Esophagus muscularis mucosa (tissue), 4 donors: ENCODE measurements at regions not wholly inside any gene's neighbourhood (a gene's known extent, or its start where the extent isn't known, plus 50 kb on each side); places are given as distances from the start of the nearest gene placed in this dataset.

ENCODE experiments used
- DNase-seq: peaks from one replicate; pipeline ENCODE4 v3.0.0-alpha.2; 2017; ENCODE audit errors: extremely low spot score
- H3K27ac ChIP-seq, 4 donors: fragments of 200-600 bp; sonication (generic); replicated peaks in 1 of 4; 1 replicate in 3 of 4; 2 replicates in 1 of 4; pipeline ENCODE4 v1.5.1; 2016 to 2019; ENCODE audit warnings: mild to moderate bottlenecking in 1 of 4
- H3K27me3 ChIP-seq, 4 donors: fragments of 200-600 bp; sonication (generic); one replicate each; pipeline versions ENCODE4 v1.5.1 to v1.6.0; 2016 to 2019
- H3K36me3 ChIP-seq, 4 donors: fragments of 200-600 bp; sonication (generic); one replicate each; pipeline ENCODE4 v1.5.1; 2016 to 2019
- H3K4me1 ChIP-seq, 4 donors: fragments of 200-600 bp; sonication (generic); one replicate each; pipeline ENCODE4 v1.5.1; 2016 to 2019
- H3K4me3 ChIP-seq, 4 donors: fragments of 200-600 bp; sonication (generic); 1 replicate in 2 of 4; 2 replicates in 2 of 4; pipeline ENCODE4 v1.5.1; 2016 to 2019; ENCODE audit warnings: mild to moderate bottlenecking in 4 of 4, moderate library complexity in 1 of 4
- H3K9me3 ChIP-seq, 4 donors: fragments of 200-600 bp; sonication (generic); 1 replicate in 3 of 4; 2 replicates in 1 of 4; pipeline ENCODE4 v1.5.1; 2016 to 2019
- EP300 ChIP-seq: sonication (generic); formaldehyde crosslinking; IDR thresholded peaks from one replicate; pipeline ENCODE4 v1.6.1; 2017; ENCODE audit warnings: antibody characterized with exemption
- POLR2A ChIP-seq: fragments of 450-650 bp; IDR thresholded peaks from one replicate; pipeline ENCODE4 v1.6.1; 2017; ENCODE audit warnings: antibody characterized with exemption, moderate library complexity, mild to moderate bottlenecking, low read depth
- POLR2AphosphoS5 ChIP-seq, 2 donors: sonication (generic); formaldehyde crosslinking; IDR thresholded peaks; one replicate each; pipeline ENCODE4 v1.6.1; 2017; ENCODE audit warnings: antibody characterized with exemption in 2 of 2
- WGBS: methylation state at CpG from one replicate; pipeline ENCODE4 v1.1.5; 2018; 5-methylcytosine and 5-hydroxymethylcytosine counted together
- intact Hi-C: fragments of 100-400 bp; cut with DNase I; formaldehyde crosslinking; loops from one replicate; pipeline ENCODE4 v1.15.1; 2023
- TF ChIP-seq, protein P1 (sequence below), 3 experiments: fragments of 200-600 bp in 2 of 3; fragments of 450-650 bp in 1 of 3; sonication (generic) in 2 of 3; IDR thresholded peaks; one replicate each; pipeline ENCODE4 v1.5.1; 2017 to 2019; ENCODE audit warnings: antibody characterized with exemption in 3 of 3, mild to moderate bottlenecking in 2 of 3, moderate library complexity in 1 of 3

GRCh38 chr7:426510-426909, 93.1 kb downstream of the PDGFA start:
- H3K4me3 ChIP-seq = no peak overlapping the region
- intact Hi-C loops = no loop called here
- no peak for DNase-seq
- 84% methylated on average over 9 of the region's 12 CpGs for WGBS
- peaks cover 6 to 26% (median 16%) of the 10 kb centered on the region in 4 donors for H3K4me1 ChIP-seq
- no peak overlapping the region for H3K27ac ChIP-seq
- H3K36me3 ChIP-seq = no peaks in the 10 kb centered on the region
- peaks cover 0 to 36% (median 0%) of the 10 kb centered on the region in 4 donors for H3K27me3 ChIP-seq
- H3K9me3 ChIP-seq = no peaks in the 10 kb centered on the region
- no peak for TF ChIP-seq POLR2AphosphoS5 (IDR thresholded peaks at IDR 0.05)
- no peak for TF ChIP-seq POLR2A
- TF ChIP-seq EP300 = no peak
- TF ChIP-seq, protein P1, sequence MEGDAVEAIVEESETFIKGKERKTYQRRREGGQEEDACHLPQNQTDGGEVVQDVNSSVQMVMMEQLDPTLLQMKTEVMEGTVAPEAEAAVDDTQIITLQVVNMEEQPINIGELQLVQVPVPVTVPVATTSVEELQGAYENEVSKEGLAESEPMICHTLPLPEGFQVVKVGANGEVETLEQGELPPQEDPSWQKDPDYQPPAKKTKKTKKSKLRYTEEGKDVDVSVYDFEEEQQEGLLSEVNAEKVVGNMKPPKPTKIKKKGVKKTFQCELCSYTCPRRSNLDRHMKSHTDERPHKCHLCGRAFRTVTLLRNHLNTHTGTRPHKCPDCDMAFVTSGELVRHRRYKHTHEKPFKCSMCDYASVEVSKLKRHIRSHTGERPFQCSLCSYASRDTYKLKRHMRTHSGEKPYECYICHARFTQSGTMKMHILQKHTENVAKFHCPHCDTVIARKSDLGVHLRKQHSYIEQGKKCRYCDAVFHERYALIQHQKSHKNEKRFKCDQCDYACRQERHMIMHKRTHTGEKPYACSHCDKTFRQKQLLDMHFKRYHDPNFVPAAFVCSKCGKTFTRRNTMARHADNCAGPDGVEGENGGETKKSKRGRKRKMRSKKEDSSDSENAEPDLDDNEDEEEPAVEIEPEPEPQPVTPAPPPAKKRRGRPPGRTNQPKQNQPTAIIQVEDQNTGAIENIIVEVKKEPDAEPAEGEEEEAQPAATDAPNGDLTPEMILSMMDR (IDR thresholded peaks at IDR 0.05) = no peak

DNA sequence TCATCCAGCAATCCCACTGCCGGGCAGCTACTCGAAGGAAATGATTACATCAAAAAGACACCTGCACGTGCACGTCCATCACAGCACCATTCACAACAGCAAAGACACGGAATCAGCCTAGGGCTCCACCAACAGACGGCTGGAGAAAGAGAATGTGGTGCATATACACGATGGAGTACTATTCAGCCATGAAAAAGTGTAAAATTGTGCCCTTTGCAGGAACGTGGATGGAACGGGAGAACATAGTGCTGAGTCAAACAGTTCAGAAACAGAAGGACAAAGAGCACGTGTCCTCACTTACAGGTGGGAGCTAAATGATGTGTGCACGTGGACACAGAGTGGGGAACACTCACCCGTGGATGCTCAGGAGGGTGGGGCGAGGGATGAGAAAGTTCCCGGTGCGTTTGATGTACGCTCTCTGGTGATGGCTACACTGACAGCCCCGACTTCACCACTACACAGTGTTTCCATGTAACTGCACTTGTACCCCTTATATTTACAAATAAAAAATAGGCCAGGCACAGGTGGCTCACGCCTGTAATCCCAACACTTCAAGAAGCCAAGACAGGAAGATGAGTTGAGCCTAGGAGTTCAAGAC, 92.0 kb downstream of the PDGFA start:
- DNase-seq = no peak
- no peak overlapping the region for H3K27ac ChIP-seq
- intact Hi-C loops = no loop called here
- no peaks in the 10 kb centered on the region for H3K9me3 ChIP-seq
- H3K27me3 ChIP-seq = peaks cover 0 to 29% (median 0%) of the 10 kb centered on the region in 4 donors
- peaks cover 6 to 26% (median 16%) of the 10 kb centered on the region in 4 donors for H3K4me1 ChIP-seq
- H3K4me3 ChIP-seq = no peak overlapping the region
- 93% methylated on average over 18 of the region's 18 CpGs for WGBS
- TF ChIP-seq POLR2A = no peak
- no peak for TF ChIP-seq EP300
- TF ChIP-seq, protein P1 (IDR thresholded peaks at IDR 0.05) = no peak
- no peak for TF ChIP-seq POLR2AphosphoS5 (IDR thresholded peaks at IDR 0.05)
- H3K36me3 ChIP-seq = no peaks in the 10 kb centered on the region

DNA sequence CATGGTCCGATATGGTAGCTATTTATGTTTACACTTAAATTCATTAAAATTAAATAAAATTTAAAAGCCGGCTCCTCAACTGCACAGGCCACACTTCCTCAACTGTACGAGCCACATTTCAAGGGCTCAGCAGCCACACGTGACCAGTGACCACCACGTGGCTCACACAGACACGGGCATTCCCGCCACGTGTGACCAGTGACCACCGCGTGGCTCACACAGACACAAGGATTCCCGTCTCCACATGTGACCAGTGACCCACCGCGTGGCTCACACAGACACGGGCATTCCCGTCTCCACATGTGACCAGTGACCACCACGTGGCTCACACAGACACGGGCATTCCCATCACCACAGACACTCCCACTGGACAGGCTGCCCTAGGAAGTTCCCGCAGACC, 91.3 kb downstream of the PDGFA start:
- Histone ChIP-seq H3K36me3 (no peaks in the 10 kb centered on the region), H3K27ac (no peak overlapping the region), H3K27me3 (peaks cover 0 to 25% (median 0%) of the 10 kb centered on the region in 4 donors), H3K4me1 (peaks cover 6 to 26% (median 16%) of the 10 kb centered on the region in 4 donors), H3K4me3 (no peak overlapping the region), H3K9me3 (no peaks in the 10 kb centered on the region)
- TF ChIP-seq POLR2A (no peak), POLR2AphosphoS5 (IDR thresholded peaks at IDR 0.05) (no peak), EP300 (no peak)
- TF ChIP-seq, protein P1 (IDR thresholded peaks at IDR 0.05) = no peak
- 94% methylated on average over 17 of the region's 18 CpGs for WGBS
- no peak for DNase-seq
- intact Hi-C loops = no loop called here

DNA sequence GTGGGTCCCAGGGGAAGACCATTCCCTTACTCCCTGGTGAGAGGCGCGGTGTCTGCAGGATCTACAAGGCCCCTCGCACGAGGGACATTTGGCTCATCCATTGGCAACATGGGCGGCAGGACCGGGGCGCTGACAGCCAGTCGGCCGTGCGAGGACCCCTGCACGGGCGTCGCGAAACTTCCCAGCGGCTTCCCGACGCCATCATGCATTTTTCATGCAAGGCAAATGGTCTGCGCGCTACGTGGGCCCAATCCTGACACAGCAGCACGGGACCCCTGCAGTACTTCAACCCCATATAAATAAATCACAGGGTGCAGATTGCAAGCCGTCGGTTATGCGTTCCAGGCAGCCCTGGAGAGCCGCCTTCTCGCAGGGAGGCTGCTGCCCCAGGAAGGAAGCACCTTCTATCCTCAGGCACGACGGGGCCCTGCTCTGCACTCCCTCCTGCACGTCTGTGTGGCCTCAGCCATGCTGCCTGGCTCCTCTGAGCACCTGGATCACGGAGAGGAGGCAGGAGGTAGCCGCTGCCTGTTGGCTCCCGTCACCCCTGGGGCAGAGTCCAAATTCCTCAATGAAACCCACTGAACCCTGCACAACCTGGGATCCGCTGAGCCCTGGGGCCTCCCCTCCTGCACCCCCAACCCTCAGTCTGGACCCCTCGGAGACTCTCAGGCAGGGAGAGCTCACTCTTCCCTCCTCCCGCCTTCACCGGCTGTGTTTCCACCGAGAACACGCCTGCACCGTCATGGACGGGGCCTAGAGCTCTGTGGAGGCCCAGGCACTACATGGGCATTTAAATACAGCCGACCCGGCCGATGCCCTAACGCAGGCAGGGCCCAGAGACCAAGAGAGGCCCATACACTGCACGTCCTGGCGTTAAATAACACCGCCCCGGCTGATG, 90.5 kb downstream of the PDGFA start:
- Histone ChIP-seq H3K27me3 (peaks cover 0 to 19% (median 0%) of the 10 kb centered on the region in 4 donors), H3K4me3 (no peak overlapping the region), H3K36me3 (no peaks in the 10 kb centered on the region), H3K9me3 (no peaks in the 10 kb centered on the region), H3K4me1 (peaks cover 6 to 23% (median 16%) of the 10 kb centered on the region in 4 donors), H3K27ac (no peak overlapping the region)
- 92% methylated on average over 34 of the region's 48 CpGs for WGBS
- TF ChIP-seq EP300 (no peak), POLR2A (no peak), POLR2AphosphoS5 (IDR thresholded peaks at IDR 0.05) (no peak)
- TF ChIP-seq, protein P1 (IDR thresholded peaks at IDR 0.05) = no peak
- no peak for DNase-seq
- intact Hi-C loops = no loop called here
